ENCODE measurements at regions not wholly inside any gene's neighbourhood (a gene's known extent, or its start where the extent isn't known, plus 50 kb on each side); places are given as distances from the start of the nearest gene placed in this dataset.

GRCh38 chr4:77310931-77311330 is 153.9 kb downstream of the CCNG2 start:
- no peak for TF ChIP-seq CTCF (IDR thresholded peaks at IDR 0.05)
- TF ChIP-seq PHF8 (IDR thresholded peaks at IDR 0.05; ENCODE audit: borderline replicate concordance, low read depth) = no peak
- no peak for TF ChIP-seq EP300 (IDR thresholded peaks at IDR 0.05)
- no peak for TF ChIP-seq POLR2A (IDR thresholded peaks at IDR 0.05; ENCODE audit: low read length)
- TF ChIP-seq MAX (IDR thresholded peaks at IDR 0.05) = no peak
